ENCODE measurements at regions not wholly inside any gene's neighbourhood (a gene's known extent, or its start where the extent isn't known, plus 50 kb on each side); places are given as distances from the start of the nearest gene placed in this dataset.

DNA sequence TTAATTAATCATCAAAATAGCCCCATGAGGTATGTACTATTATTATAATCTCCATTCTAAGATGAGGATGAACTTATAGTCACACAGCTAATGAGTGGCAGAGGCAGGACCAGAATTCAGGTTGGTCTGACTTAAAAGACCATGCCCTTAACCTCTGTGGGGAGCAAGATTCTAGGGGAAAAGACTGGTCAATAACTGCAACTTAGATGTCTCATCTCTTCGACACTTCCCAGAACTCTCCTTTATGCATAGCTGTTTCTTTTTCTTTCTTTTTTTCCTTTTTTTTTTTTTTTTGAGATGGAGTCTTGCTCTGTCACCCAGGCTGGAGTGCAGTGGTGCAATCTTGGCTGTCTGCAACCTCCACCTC, 66.3 kb upstream of the RTN4 start:
- no peak for DNase-seq (ENCODE audit: extremely low spot score)
- POLR2A ChIA-PET = no interaction called here
- CTCF ChIA-PET = interaction anchor here (0.8 to 1.6 kb wide), 5 partner anchors 8 to 59 kb away, joined by 3 to 5 read pairs (median 3); no protein-coding TSS in a partner anchor
- TF ChIP-seq CTCF (IDR thresholded peaks at IDR 0.05; ENCODE audit: control extremely low read depth, extremely low read depth, low read depth, missing control alignments) = no peak

DNA sequence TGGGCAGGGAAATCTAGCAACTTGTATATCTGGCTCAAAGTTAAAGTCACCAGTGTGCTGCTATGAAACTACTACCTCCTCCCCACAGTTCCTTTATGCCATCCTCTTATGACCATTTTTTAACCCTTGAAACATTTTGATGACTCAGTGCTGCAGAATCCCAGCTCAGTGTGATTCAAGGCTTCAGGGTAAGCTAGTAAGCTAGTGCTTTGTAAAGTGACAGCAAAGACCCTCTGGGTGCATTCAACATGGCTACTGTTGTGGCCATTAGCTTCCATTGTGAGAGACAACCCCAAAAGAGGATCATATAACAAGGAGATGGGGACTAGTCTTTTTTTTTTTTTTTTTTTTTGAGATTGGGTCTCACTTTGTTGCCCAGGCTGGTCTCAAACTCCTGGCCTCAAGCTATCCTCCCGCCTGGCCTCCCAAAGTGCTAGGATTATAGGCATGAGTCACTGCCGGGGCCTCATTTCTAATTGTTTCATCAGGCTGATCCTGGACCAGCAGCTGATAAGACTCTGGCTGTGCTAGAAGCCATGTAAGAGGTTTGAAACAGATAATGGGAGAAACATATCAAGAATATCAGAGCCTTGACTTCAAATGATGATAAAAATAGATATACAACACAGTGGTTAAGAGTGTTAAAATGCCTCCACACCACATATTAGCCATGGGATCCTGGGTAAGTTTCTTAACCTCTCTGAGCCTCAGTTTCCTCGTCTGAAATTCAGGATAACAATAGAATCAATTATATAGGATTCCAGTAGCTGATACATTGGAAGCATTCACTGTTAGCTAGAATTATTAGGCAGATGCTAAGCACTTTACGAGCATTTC, 65.7 kb upstream of the RTN4 start:
- DNase-seq (ENCODE audit: extremely low spot score) = no peak
- ChIA-PET CTCF (interaction anchor here (0.7 to 1.5 kb wide), 5 partner anchors 11 to 61 kb away, joined by 3 read pairs; no protein-coding TSS in a partner anchor), POLR2A (no interaction called here)
- TF ChIP-seq CTCF (IDR thresholded peaks at IDR 0.05; ENCODE audit: control extremely low read depth, extremely low read depth, low read depth, missing control alignments) = no peak

GRCh38 chr2:55114597-55114996, 64.3 kb upstream of the RTN4 start:
- POLR2A ChIA-PET = no interaction called here
- no peak for TF ChIP-seq CTCF (IDR thresholded peaks at IDR 0.05; ENCODE audit: control extremely low read depth, extremely low read depth, low read depth, missing control alignments)
- CTCF ChIA-PET = interaction anchor here (1.4 to 1.5 kb wide), 2 partner anchors 10 to 19 kb away, joined by 3 read pairs; no protein-coding TSS in a partner anchor
- no peak for DNase-seq (ENCODE audit: extremely low spot score)

DNA sequence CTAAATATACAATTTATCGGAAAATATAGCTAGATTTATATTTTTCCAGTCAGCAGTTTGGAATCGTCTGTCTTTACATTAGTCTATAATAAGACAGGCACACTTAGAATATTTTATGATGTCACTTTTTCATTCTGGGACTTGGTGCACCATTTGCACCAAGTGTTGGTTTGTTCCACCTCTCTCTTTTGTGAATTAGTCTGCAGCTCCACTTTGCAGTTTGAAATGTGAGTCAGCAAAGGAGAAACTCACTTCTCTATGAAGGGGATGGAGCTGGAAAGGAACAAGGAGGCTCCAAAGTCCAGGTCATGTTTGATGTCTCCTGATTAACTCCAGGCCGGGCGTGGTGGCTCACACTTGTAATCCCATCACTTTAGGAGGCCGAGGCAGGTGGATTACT, 63.8 kb upstream of the RTN4 start:
- no peak for TF ChIP-seq CTCF (IDR thresholded peaks at IDR 0.05; ENCODE audit: control extremely low read depth, extremely low read depth, low read depth, missing control alignments)
- POLR2A ChIA-PET = no interaction called here
- DNase-seq (ENCODE audit: extremely low spot score) = no peak
- CTCF ChIA-PET = interaction anchor here (1.4 to 1.5 kb wide), 2 partner anchors 11 to 19 kb away, joined by 3 read pairs; no protein-coding TSS in a partner anchor

GRCh38 chr2:55112229-55113031, 62.2 kb upstream of the RTN4 start:
- DNase-seq (ENCODE audit: extremely low spot score) = no peak
- POLR2A ChIA-PET = interaction anchor here (0.6 kb wide), 1 partner anchor 1145 kb away, joined by 5 read pairs; no protein-coding TSS in a partner anchor
- TF ChIP-seq CTCF (IDR thresholded peaks at IDR 0.05; ENCODE audit: control extremely low read depth, extremely low read depth, low read depth, missing control alignments) = no peak
- CTCF ChIA-PET = interaction anchor here (1.0 to 1.5 kb wide), 3 partner anchors 8 to 56 kb away, joined by 3 to 5 read pairs (median 5); no protein-coding TSS in a partner anchor

DNA sequence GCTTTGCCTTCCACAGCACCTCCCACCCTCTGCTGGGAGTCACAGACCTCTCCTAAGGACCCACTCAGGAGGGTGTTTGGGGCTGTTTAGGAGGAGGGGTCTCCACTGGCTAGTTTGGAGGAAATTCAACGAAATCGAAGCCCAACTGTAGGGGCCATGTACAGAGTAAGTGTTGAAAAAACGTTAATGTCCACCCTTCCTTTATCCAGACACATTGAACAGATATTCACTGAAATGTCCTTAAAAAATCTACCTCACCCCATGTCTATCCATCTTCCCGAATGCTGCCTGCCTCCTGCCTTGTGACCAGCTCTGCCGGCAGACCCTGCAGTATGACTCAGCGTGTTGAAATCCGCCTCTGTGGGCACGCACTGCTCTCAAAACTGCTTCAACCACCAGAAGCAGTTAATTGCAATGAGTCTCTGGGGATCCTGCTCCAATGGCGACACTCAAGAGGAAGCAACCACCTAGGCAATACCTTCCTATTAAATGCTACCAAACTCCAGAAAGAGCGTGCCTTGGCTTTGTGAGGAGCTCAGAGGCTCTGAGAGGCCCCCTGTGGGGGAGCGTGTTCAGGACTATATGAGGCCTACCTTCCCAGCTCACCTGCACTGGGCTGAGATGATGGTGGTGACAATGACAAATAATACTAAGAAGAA, 61.4 kb upstream of the RTN4 start:
- no peak for TF ChIP-seq CTCF (IDR thresholded peaks at IDR 0.05; ENCODE audit: control extremely low read depth, extremely low read depth, low read depth, missing control alignments)
- ChIA-PET CTCF (interaction anchor here (1.1 to 1.5 kb wide), 2 partner anchors 9 to 57 kb away, joined by 3 to 5 read pairs; no protein-coding TSS in a partner anchor), POLR2A (no interaction called here)
- no peak for DNase-seq (ENCODE audit: extremely low spot score)
